ENCODE measurements at regions not wholly inside any gene's neighbourhood (a gene's known extent, or its start where the extent isn't known, plus 50 kb on each side); places are given as distances from the start of the nearest gene placed in this dataset.

DNA sequence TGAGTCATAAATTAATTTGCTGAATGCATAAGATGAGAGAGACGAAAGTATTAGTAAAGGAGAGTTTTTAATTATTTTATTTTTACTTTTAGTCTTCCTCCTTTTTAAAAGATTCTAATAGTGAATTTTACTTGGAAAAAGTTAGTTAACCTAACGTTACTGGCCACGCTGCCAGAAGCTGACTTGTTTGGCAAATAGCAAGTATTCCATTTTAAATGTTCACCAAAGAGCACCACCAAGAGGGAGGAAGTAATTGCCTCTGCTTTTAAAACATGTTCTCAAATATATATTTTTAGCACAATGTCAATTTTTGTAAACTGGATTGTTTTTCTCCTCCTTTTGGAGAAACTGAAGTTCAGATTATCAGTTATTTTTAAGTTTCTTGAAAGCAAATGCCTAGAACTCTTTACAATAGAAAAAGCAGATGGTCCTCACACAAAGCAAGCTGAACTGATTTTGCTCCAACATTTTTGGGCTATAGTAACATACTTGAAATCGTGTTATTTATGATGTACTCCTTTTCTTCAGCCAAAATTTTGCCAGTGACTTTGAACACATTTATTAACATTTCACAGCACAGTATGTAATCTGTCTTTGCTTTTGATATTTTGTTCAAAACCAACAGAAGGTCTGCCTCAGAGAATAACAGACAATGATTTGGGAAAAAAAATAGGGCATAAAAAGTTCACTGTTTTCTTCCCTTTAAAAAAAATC is 1311.0 kb upstream of the FAM98A start:
- DNase-seq (ENCODE audit: low read depth), result no peak
- TF ChIP-seq, protein P1, sequence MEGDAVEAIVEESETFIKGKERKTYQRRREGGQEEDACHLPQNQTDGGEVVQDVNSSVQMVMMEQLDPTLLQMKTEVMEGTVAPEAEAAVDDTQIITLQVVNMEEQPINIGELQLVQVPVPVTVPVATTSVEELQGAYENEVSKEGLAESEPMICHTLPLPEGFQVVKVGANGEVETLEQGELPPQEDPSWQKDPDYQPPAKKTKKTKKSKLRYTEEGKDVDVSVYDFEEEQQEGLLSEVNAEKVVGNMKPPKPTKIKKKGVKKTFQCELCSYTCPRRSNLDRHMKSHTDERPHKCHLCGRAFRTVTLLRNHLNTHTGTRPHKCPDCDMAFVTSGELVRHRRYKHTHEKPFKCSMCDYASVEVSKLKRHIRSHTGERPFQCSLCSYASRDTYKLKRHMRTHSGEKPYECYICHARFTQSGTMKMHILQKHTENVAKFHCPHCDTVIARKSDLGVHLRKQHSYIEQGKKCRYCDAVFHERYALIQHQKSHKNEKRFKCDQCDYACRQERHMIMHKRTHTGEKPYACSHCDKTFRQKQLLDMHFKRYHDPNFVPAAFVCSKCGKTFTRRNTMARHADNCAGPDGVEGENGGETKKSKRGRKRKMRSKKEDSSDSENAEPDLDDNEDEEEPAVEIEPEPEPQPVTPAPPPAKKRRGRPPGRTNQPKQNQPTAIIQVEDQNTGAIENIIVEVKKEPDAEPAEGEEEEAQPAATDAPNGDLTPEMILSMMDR (IDR thresholded peaks at IDR 0.05; ENCODE audit: low read depth, low read length), result no peak
- TF ChIP-seq POLR2A (IDR thresholded peaks at IDR 0.05; ENCODE audit: extremely low read depth, insufficient read length), result no peak
- no peak for TF ChIP-seq MAX (IDR thresholded peaks at IDR 0.05; ENCODE audit: low read depth, low read length)
- TF ChIP-seq MYC (IDR thresholded peaks at IDR 0.05; ENCODE audit: low read depth, low read length), result no peak

DNA sequence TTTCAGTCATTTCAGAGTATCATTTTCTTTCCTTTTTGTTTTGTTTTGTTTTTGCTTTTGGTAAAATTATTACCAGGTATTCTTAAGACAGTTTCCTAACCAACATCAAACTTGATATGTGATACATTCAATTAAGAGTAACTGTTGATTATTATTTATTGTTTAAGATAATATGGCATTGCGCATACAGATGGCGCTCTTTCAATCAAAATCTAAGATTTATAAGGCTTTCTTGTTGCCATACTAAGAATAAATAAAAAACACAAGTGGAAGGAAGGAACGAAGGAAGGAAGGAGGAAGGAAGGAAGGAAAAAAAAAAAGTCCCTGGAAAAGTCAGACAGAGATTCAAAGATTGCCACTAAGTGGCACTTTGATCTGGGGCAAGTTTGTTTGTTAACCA is 1308.7 kb upstream of the FAM98A start:
- DNase-seq (ENCODE audit: low read depth), result no peak
- H3K4me3 ChIP-seq (ENCODE audit: low read depth, low read length), result no peak overlapping the region
- no peak for TF ChIP-seq MAX (IDR thresholded peaks at IDR 0.05; ENCODE audit: low read depth, low read length)
- TF ChIP-seq POLR2A (IDR thresholded peaks at IDR 0.05; ENCODE audit: extremely low read depth, insufficient read length), result no peak

More for the DNA sequence above, 1311.0 kb upstream of the FAM98A start:
- H3K4me3 ChIP-seq (ENCODE audit: low read depth, low read length), result no peak overlapping the region

- H3K4me3 ChIP-seq (ENCODE audit: low read depth, low read length), result no peak overlapping the region
- DNase-seq (ENCODE audit: low read depth), result no peak
- TF ChIP-seq POLR2A (IDR thresholded peaks at IDR 0.05; ENCODE audit: extremely low read depth, insufficient read length) (no peak), MYC (IDR thresholded peaks at IDR 0.05; ENCODE audit: low read depth, low read length) (no peak), MAX (IDR thresholded peaks at IDR 0.05; ENCODE audit: low read depth, low read length) (no peak)
- TF ChIP-seq, protein P1 (IDR thresholded peaks at IDR 0.05; ENCODE audit: low read depth, low read length), result no peak
Observed at GRCh38 chr2:34901739-34902138, 1302.6 kb upstream of the FAM98A start.

DNA sequence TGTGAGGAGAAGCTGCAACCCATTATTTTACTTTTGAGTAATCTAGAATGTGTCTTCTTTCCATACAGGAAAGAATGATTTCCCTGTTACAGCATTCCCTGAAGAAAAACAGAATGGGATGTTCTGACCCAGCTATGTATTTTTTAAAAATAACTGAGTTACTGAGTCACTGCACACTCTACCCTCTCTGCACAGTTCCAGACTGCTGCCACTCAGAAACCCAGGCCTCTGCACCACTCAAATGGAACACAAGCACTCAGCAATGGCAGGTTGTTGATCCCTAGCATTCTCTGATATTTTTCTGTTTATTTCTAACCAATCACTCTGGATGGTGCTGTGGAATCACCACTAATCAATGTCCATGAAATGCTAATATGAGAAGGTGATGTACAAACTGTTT is 1300.0 kb upstream of the FAM98A start:
- TF ChIP-seq MAX (IDR thresholded peaks at IDR 0.05; ENCODE audit: low read depth, low read length) (no peak), MYC (IDR thresholded peaks at IDR 0.05; ENCODE audit: low read depth, low read length) (no peak), POLR2A (IDR thresholded peaks at IDR 0.05; ENCODE audit: extremely low read depth, insufficient read length) (no peak)
- TF ChIP-seq, protein P1 (IDR thresholded peaks at IDR 0.05; ENCODE audit: low read depth, low read length), result no peak
- DNase-seq (ENCODE audit: low read depth), result no peak
- no peak overlapping the region for H3K4me3 ChIP-seq (ENCODE audit: low read depth, low read length)

DNA sequence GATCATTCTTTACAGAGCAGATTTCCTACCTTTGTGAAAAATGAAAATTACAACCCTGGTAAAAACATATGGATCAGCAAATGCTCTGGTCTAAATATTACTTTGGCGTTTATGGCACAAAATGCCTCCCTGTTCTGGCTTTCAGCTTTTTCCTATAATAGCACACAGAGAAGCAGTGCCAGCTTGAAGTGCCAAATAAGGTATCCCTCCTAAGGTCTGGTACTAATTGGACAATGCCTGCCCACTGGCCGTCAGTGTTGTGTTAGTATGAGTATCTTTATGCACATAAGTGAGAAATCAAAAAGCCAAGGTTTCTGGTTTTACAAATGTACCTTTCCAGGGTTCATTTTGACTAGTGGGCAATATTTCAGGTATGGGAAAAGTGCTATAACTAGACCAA is 1293.7 kb upstream of the FAM98A start:
- DNase-seq (ENCODE audit: low read depth), result no peak
- no peak overlapping the region for H3K4me3 ChIP-seq (ENCODE audit: low read depth, low read length)
- TF ChIP-seq MAX (IDR thresholded peaks at IDR 0.05; ENCODE audit: low read depth, low read length), result no peak
- TF ChIP-seq MYC (IDR thresholded peaks at IDR 0.05; ENCODE audit: low read depth, low read length), result no peak
- TF ChIP-seq, protein P1 (IDR thresholded peaks at IDR 0.05; ENCODE audit: low read depth, low read length), result no peak
- no peak for TF ChIP-seq POLR2A (IDR thresholded peaks at IDR 0.05; ENCODE audit: extremely low read depth, insufficient read length)

DNA sequence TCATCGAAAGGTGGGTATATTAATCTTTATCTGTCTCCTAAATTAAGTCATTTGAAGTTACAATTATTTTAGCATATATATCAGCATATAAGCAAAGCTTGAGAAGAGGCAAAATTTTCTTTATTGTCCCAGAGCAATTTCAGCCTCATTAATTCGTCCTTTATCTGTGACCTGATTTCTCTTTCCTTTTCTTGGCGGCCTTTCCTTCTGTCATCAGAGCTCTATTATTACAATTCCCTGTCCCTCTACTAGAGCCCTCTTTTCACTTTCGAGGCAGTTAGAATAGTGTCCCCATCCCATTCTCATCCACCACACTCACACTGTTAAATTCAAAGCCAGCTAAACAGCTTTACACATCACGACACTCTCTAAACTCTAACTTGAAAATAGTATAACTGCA is 1293.2 kb upstream of the FAM98A start:
- no peak for DNase-seq (ENCODE audit: low read depth)
- H3K4me3 ChIP-seq (ENCODE audit: low read depth, low read length), result no peak overlapping the region
- TF ChIP-seq MYC (IDR thresholded peaks at IDR 0.05; ENCODE audit: low read depth, low read length), result no peak
- TF ChIP-seq POLR2A (IDR thresholded peaks at IDR 0.05; ENCODE audit: extremely low read depth, insufficient read length), result no peak
- TF ChIP-seq, protein P1 (IDR thresholded peaks at IDR 0.05; ENCODE audit: low read depth, low read length), result no peak
- TF ChIP-seq MAX (IDR thresholded peaks at IDR 0.05; ENCODE audit: low read depth, low read length), result no peak
